Thyroid gland (tissue), 4 donors: ENCODE measurements at regions not wholly inside any gene's neighbourhood (a gene's known extent, or its start where the extent isn't known, plus 50 kb on each side); places are given as distances from the start of the nearest gene placed in this dataset.

Experiments used
- CTCF ChIP-seq, 6 experiments: fragments of 200-600 bp in 3 of 6; fragments of 450-650 bp in 3 of 6; sonication (generic) in 3 of 6; IDR thresholded peaks; one replicate each; pipeline ENCODE4 v1.5.1; 2016 to 2019; ENCODE audit warnings: antibody characterized with exemption in 6 of 6, mild to moderate bottlenecking in 2 of 6, inconsistent platforms in 1 of 6, moderate library complexity in 1 of 6
- POLR2A ChIP-seq, 2 donors: fragments of 450-650 bp; IDR thresholded peaks; one replicate each; pipeline ENCODE4 v1.6.1; 2017; ENCODE audit warnings: antibody characterized with exemption in 2 of 2, mild to moderate bottlenecking in 2 of 2, moderate library complexity in 1 of 2

GRCh38 chr14:100468557-100468956, 118.7 kb downstream of the BEGAIN start:
- TF ChIP-seq CTCF (IDR thresholded peaks at IDR 0.05) (no peak), POLR2A (IDR thresholded peaks at IDR 0.05) (no peak)
